HG02885 (cell line): ENCODE measurements at regions not wholly inside any gene's neighbourhood (a gene's known extent, or its start where the extent isn't known, plus 50 kb on each side); places are given as distances from the start of the nearest gene placed in this dataset.

Source experiments
- ATAC-seq: cut with Tn5 transposase; IDR thresholded peaks from one replicate; pipeline ENCODE4 v1.9.1; 2021; ENCODE audit warnings: mild to moderate bottlenecking; ENCODE audit not compliant: unreplicated experiment, poor library complexity

GRCh38 chr5:57795203-57795602 is 312.6 kb upstream of the ACTBL2 start:
- ATAC-seq: no peak

- no peak for ATAC-seq
These were observed 309.3 kb upstream of the ACTBL2 start for GRCh38 chr5:57791875-57792274.

GRCh38 chr5:57785946-57786345 is 303.3 kb upstream of the ACTBL2 start:
- ATAC-seq: no peak

GRCh38 chr5:57784121-57784520 is 301.5 kb upstream of the ACTBL2 start:
- no peak for ATAC-seq

- no peak for ATAC-seq
These were observed 301.1 kb upstream of the ACTBL2 start for GRCh38 chr5:57783693-57784092.

GRCh38 chr5:57780961-57781325 is 298.3 kb upstream of the ACTBL2 start:
- no peak for ATAC-seq

- no peak for ATAC-seq
These were observed 297.8 kb upstream of the ACTBL2 start for GRCh38 chr5:57780306-57780960.

- peak; percentile 89 for ATAC-seq
These were observed 297.0 kb upstream of the ACTBL2 start for GRCh38 chr5:57779383-57780223.

- no peak for ATAC-seq
These were observed 296.0 kb upstream of the ACTBL2 start for GRCh38 chr5:57778501-57779091.

- ATAC-seq: no peak
These were observed 294.6 kb upstream of the ACTBL2 start for GRCh38 chr5:57777174-57777581.

- no peak for ATAC-seq
These were observed 293.4 kb upstream of the ACTBL2 start for GRCh38 chr5:57776035-57776434.

GRCh38 chr5:57774439-57774838 is 291.8 kb upstream of the ACTBL2 start:
- no peak for ATAC-seq

GRCh38 chr5:57772512-57772911 is 289.9 kb upstream of the ACTBL2 start:
- no peak for ATAC-seq

- ATAC-seq: no peak
These were observed 287.4 kb upstream of the ACTBL2 start for GRCh38 chr5:57770039-57770438.

GRCh38 chr5:57768745-57769144 is 286.1 kb upstream of the ACTBL2 start:
- ATAC-seq: no peak

GRCh38 chr5:57764479-57765089 is 282.0 kb upstream of the ACTBL2 start:
- no peak for ATAC-seq

- no peak for ATAC-seq
These were observed 278.9 kb upstream of the ACTBL2 start for GRCh38 chr5:57761513-57761912.

- no peak for ATAC-seq
These were observed 272.0 kb upstream of the ACTBL2 start for GRCh38 chr5:57754616-57755015.

- no peak for ATAC-seq
These were observed 270.8 kb upstream of the ACTBL2 start for GRCh38 chr5:57753446-57753845.

GRCh38 chr5:57751710-57752109 is 269.1 kb upstream of the ACTBL2 start:
- ATAC-seq: no peak

- ATAC-seq: no peak
These were observed 268.3 kb upstream of the ACTBL2 start for GRCh38 chr5:57750891-57751290.
